GM13976 (cell line): ENCODE measurements at regions not wholly inside any gene's neighbourhood (a gene's known extent, or its start where the extent isn't known, plus 50 kb on each side); places are given as distances from the start of the nearest gene placed in this dataset.

Source experiments
- DNase-seq: peaks from one replicate; pipeline ENCODE4 v3.0.0; 2012; ENCODE audit warnings: low spot score
- CTCF ChIP-seq: IDR thresholded peaks from 2 replicates; pipeline ENCODE4 v1.5.1; 2012; ENCODE audit warnings: borderline replicate concordance, mild to moderate bottlenecking; ENCODE audit not compliant: insufficient read depth; ENCODE audit errors: extremely low read depth, missing control alignments, control extremely low read depth
- in situ Hi-C: fragments of 300-500 bp; cut with MboI; formaldehyde crosslinking; loops from one replicate; pipeline ENCODE4 v1.12.0; 2022; ENCODE audit warnings: low sequenced_read_pairs, mixed read lengths, inconsistent platforms; ENCODE audit not compliant: unreplicated experiment

DNA sequence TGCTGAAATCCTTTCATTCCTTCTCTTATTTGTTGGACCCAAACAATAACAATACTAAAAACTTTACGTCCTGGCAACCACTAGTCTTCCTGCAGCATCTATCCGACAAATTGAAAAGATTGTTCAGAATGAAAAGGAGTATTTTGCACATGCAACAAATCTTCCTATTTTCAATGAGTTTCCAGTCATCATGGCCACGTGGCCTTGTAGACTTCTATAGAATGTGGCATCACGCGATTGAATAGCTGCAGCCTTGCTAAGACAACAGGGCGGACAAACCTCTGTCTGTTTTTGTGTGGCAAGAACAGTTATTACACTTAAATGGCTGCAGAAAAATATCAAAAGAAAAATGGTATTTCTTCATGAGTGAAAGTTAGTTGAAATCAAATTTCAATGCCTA is 297.9 kb upstream of the LCORL start:
- TF ChIP-seq CTCF: no peak
- DNase-seq: no peak
- in situ Hi-C loops: no loop called here

GRCh38 chr4:18318682-18319388 is 297.3 kb upstream of the LCORL start:
- in situ Hi-C loops: no loop called here
- no peak for TF ChIP-seq CTCF
- no peak for DNase-seq

DNA sequence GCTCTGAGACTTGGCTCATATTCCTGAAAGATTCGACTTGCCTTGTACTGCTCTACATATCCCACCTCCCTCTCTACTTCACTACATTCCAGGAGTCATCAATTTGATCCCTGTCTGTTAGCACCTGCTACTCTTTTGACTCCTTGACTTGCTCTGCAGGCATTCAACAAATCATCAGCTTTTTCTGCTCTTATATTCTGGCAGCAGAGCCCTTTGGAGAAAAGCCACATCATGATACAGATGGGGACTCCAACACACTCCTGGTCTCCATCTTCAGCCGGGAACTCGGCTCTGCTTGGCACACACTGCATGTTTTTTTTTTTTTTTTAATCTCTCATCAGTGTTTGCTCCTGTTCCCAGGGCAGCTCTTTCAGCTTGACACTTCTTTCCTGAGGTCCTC is 293.2 kb upstream of the LCORL start:
- no peak for TF ChIP-seq CTCF
- DNase-seq: no peak
- in situ Hi-C loops: no loop called here

GRCh38 chr4:18297684-18298083 is 276.1 kb upstream of the LCORL start:
- DNase-seq: no peak
- no peak for TF ChIP-seq CTCF
- in situ Hi-C loops: no loop called here

- no peak for TF ChIP-seq CTCF
- DNase-seq: no peak
- in situ Hi-C loops: no loop called here
Measured at GRCh38 chr4:18296411-18296810, 274.9 kb upstream of the LCORL start.

GRCh38 chr4:18294846-18295245 is 273.3 kb upstream of the LCORL start:
- TF ChIP-seq CTCF: no peak
- no peak for DNase-seq
- in situ Hi-C loops: no loop called here
